ENCODE measurements at regions not wholly inside any gene's neighbourhood (a gene's known extent, or its start where the extent isn't known, plus 50 kb on each side); places are given as distances from the start of the nearest gene placed in this dataset.

GRCh38 chr12:116375278-116375842 is 97.9 kb upstream of the MED13L start:
- TF ChIP-seq, protein P1, sequence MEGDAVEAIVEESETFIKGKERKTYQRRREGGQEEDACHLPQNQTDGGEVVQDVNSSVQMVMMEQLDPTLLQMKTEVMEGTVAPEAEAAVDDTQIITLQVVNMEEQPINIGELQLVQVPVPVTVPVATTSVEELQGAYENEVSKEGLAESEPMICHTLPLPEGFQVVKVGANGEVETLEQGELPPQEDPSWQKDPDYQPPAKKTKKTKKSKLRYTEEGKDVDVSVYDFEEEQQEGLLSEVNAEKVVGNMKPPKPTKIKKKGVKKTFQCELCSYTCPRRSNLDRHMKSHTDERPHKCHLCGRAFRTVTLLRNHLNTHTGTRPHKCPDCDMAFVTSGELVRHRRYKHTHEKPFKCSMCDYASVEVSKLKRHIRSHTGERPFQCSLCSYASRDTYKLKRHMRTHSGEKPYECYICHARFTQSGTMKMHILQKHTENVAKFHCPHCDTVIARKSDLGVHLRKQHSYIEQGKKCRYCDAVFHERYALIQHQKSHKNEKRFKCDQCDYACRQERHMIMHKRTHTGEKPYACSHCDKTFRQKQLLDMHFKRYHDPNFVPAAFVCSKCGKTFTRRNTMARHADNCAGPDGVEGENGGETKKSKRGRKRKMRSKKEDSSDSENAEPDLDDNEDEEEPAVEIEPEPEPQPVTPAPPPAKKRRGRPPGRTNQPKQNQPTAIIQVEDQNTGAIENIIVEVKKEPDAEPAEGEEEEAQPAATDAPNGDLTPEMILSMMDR (IDR thresholded peaks at IDR 0.05) = no peak
- no peak for TF ChIP-seq POLR2A (IDR thresholded peaks at IDR 0.05)

All from lower leg skin (tissue), 3 donors.